ENCODE measurements at regions not wholly inside any gene's neighbourhood (a gene's known extent, or its start where the extent isn't known, plus 50 kb on each side); places are given as distances from the start of the nearest gene placed in this dataset.

GRCh38 chr4:8700531-8700930 lies 108.0 kb downstream of the CPZ start:
- POLR2A ChIA-PET, result interaction anchor here (0.6 kb wide), 1 partner anchor 55 kb away, joined by 3 read pairs; no protein-coding TSS in a partner anchor

DNA sequence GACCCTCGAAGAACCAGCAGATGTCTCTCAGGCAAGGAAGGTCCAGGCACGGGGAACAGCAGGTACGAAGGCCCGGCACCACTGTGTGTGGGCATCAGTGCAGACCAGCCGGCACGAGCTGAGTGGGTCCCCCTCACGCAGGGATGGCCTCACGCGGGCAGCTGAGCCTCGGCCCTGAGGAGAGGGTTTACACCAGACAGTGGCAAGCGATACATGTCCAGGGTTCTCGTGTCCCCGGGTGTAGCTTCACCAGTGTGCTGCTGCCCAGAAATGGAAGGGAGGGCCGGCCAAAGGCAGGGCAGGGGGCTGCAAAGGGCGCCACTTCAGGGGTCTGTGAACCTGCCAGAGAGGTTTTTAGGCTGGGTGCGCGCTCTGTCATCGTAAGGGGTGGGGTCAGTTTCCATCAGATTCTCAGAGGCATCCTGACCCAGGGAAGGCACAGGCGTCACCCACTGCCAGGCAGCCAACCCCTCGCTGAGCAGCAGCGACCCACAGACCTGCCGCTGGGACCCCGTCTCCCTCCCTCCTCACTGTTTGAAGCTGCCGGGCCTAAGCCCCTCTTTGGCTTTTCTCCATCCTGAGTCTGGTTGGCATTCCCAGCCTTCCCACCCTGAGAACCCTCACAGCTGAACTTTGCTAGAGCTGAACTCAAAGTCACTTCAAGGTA lies 107.0 kb downstream of the CPZ start:
- H3K9me3 Mint-ChIP-seq (ENCODE audit: unreplicated experiment), result no peaks in the 10 kb centered on the region
- H3K27me3 Mint-ChIP-seq (ENCODE audit: insufficient read depth, unreplicated experiment), result peaks cover 50% of the 10 kb centered on the region
- BruUV-seq (replicated peaks), result no TSS peak
- H3K27ac Mint-ChIP-seq (ENCODE audit: low read depth, unreplicated experiment), result no peak overlapping the region
- ChIA-PET POLR2A (no interaction called here), CTCF (no interaction called here)
- no peaks in the 10 kb centered on the region for H3K36me3 Mint-ChIP-seq (ENCODE audit: insufficient read depth, unreplicated experiment)
- H3K4me3 Mint-ChIP-seq (ENCODE audit: unreplicated experiment), result no peak overlapping the region
- no peaks in the 10 kb centered on the region for H3K4me1 Mint-ChIP-seq (ENCODE audit: insufficient read depth, unreplicated experiment)
- intact Hi-C loops (cut with micrococcal nuclease), result no loop called here
- no peak for DNase-seq (ENCODE audit: unreplicated experiment)
- no peak for TF ChIP-seq CTCF (IDR thresholded peaks at IDR 0.05; ENCODE audit: unreplicated experiment)

More at GRCh38 chr4:8700531-8700930, 108.0 kb downstream of the CPZ start:
- CTCF ChIA-PET, result no interaction called here
- Mint-ChIP-seq H3K9me3 (ENCODE audit: unreplicated experiment) (no peaks in the 10 kb centered on the region), H3K4me1 (ENCODE audit: insufficient read depth, unreplicated experiment) (no peaks in the 10 kb centered on the region), H3K4me3 (ENCODE audit: unreplicated experiment) (no peak overlapping the region), H3K36me3 (ENCODE audit: insufficient read depth, unreplicated experiment) (no peaks in the 10 kb centered on the region), H3K27me3 (ENCODE audit: insufficient read depth, unreplicated experiment) (peaks cover 48% of the 10 kb centered on the region), H3K27ac (ENCODE audit: low read depth, unreplicated experiment) (no peak overlapping the region)
- no peak for TF ChIP-seq CTCF (IDR thresholded peaks at IDR 0.05; ENCODE audit: unreplicated experiment)
- BruUV-seq (replicated peaks), result no TSS peak
- intact Hi-C loops (cut with micrococcal nuclease), result no loop called here
- no peak for DNase-seq (ENCODE audit: unreplicated experiment)

- peaks cover 55% of the 10 kb centered on the region for H3K27me3 Mint-ChIP-seq (ENCODE audit: insufficient read depth, unreplicated experiment)
- intact Hi-C loops (cut with micrococcal nuclease), result no loop called here
Measured at GRCh38 chr4:8699063-8699385, 106.5 kb downstream of the CPZ start.

GRCh38 chr4:8698341-8699062 lies 105.9 kb downstream of the CPZ start:
- H3K4me3 Mint-ChIP-seq (ENCODE audit: unreplicated experiment), result no peak overlapping the region
- DNase-seq (ENCODE audit: unreplicated experiment), result no peak
- H3K27ac Mint-ChIP-seq (ENCODE audit: low read depth, unreplicated experiment), result no peak overlapping the region
- peaks cover 60% of the 10 kb centered on the region for H3K27me3 Mint-ChIP-seq (ENCODE audit: insufficient read depth, unreplicated experiment)
- ChIA-PET CTCF (no interaction called here), POLR2A (no interaction called here)
- no peak for TF ChIP-seq CTCF (IDR thresholded peaks at IDR 0.05; ENCODE audit: unreplicated experiment)
- intact Hi-C loops (cut with micrococcal nuclease), result no loop called here
- H3K4me1 Mint-ChIP-seq (ENCODE audit: insufficient read depth, unreplicated experiment), result no peaks in the 10 kb centered on the region
- H3K36me3 Mint-ChIP-seq (ENCODE audit: insufficient read depth, unreplicated experiment), result no peaks in the 10 kb centered on the region
- no TSS peak for BruUV-seq (replicated peaks)
- no peaks in the 10 kb centered on the region for H3K9me3 Mint-ChIP-seq (ENCODE audit: unreplicated experiment)

More at GRCh38 chr4:8699063-8699385, 106.5 kb downstream of the CPZ start:
- POLR2A ChIA-PET, result no interaction called here
- CTCF ChIA-PET, result no interaction called here
- Mint-ChIP-seq H3K27ac (ENCODE audit: low read depth, unreplicated experiment) (no peak overlapping the region), H3K36me3 (ENCODE audit: insufficient read depth, unreplicated experiment) (no peaks in the 10 kb centered on the region), H3K4me1 (ENCODE audit: insufficient read depth, unreplicated experiment) (no peaks in the 10 kb centered on the region), H3K4me3 (ENCODE audit: unreplicated experiment) (no peak overlapping the region), H3K9me3 (ENCODE audit: unreplicated experiment) (no peaks in the 10 kb centered on the region)
- no TSS peak for BruUV-seq (replicated peaks)
- TF ChIP-seq CTCF (IDR thresholded peaks at IDR 0.05; ENCODE audit: unreplicated experiment), result no peak
- DNase-seq (ENCODE audit: unreplicated experiment), result no peak

Measured in MCF 10A (cell line).